Panc1 (cell line): ENCODE measurements at regions not wholly inside any gene's neighbourhood (a gene's known extent, or its start where the extent isn't known, plus 50 kb on each side); places are given as distances from the start of the nearest gene placed in this dataset.

ENCODE experiments used
- ATAC-seq: fragments of 200-7000 bp; cut with Tn5 transposase; 2 replicates; pipeline ENCODE4 v1.9.1; 2020; ENCODE audit warnings: mild to moderate bottlenecking, moderate library complexity
- BruUV-seq: library from RNA; stranded (reverse); fragments of 400-500 nt; replicated peaks from 2 replicates; lab custom pipeline; 2021; lab: Mats Ljungman, UMichigan
- CTCF ChIA-PET: fragments of 300-600 bp; sonication (Branson Sonifier 250); formaldehyde crosslinking; loops from one replicate; lab custom pipeline; 2022; ENCODE audit warnings: antibody characterized with exemption; lab: Charles Lee
- POLR2A ChIA-PET: fragments of 300-600 bp; sonication (Branson Sonifier 250); formaldehyde crosslinking; loops from one replicate; lab custom pipeline; 2022; ENCODE audit warnings: antibody characterized with exemption; lab: Charles Lee
- DNase-seq: peaks from one replicate; pipeline ENCODE4 v3.0.0-alpha.2; 2010; ENCODE audit warnings: low read depth, low spot score
- H3K27ac ChIP-seq: 2 replicates; pipeline ENCODE4 v1.5.1; 2011; ENCODE audit warnings: mild to moderate bottlenecking, low read length, inconsistent platforms
- H3K27me3 ChIP-seq: fragments of 200-500 bp; sonication (Bioruptor generic); 2 replicates; pipeline ENCODE4 v1.6.0; 2014; ENCODE audit warnings: low read length, inconsistent platforms; ENCODE audit not compliant: control insufficient read depth, insufficient read depth
- H3K36me3 ChIP-seq: fragments of 200-500 bp; sonication (Bioruptor generic); 2 replicates; pipeline ENCODE4 v1.5.1; 2014; ENCODE audit warnings: inconsistent platforms, mild to moderate bottlenecking, low read length, moderate library complexity; ENCODE audit not compliant: control insufficient read depth, insufficient read depth
- H3K4me1 ChIP-seq: 2 replicates; pipeline ENCODE4 v1.5.1; 2011; ENCODE audit warnings: inconsistent platforms, mild to moderate bottlenecking, low read length, moderate library complexity; ENCODE audit not compliant: control insufficient read depth, insufficient read depth
- H3K4me3 ChIP-seq, 2 experiments: 2 replicates each; pipeline ENCODE4 v1.5.1; 2011 to 2012; ENCODE audit warnings: low read depth in 2 of 2, low read length in 2 of 2, mild to moderate bottlenecking in 2 of 2, inconsistent platforms in 1 of 2, moderate library complexity in 1 of 2
- H3K9me3 ChIP-seq: fragments of 200-500 bp; sonication (Bioruptor generic); 2 replicates; pipeline ENCODE4 v1.5.1; 2014; ENCODE audit warnings: low read depth, mild to moderate bottlenecking, inconsistent platforms, low read length, moderate library complexity; ENCODE audit not compliant: control insufficient read depth, insufficient read depth
- POLR2AphosphoS5 ChIP-seq: IDR thresholded peaks from 2 replicates; pipeline ENCODE4 v1.6.1; 2012; ENCODE audit warnings: mild to moderate bottlenecking, low read depth, low read length, moderate library complexity
- SIN3A ChIP-seq: IDR thresholded peaks from 2 replicates; pipeline ENCODE4 v1.6.1; 2012; ENCODE audit warnings: low read depth, mild to moderate bottlenecking, low read length, moderate library complexity, borderline replicate concordance; ENCODE audit not compliant: insufficient read depth
- TCF7L2 ChIP-seq: IDR thresholded peaks from 2 replicates; pipeline ENCODE4 v1.6.1; 2011; ENCODE audit warnings: mild to moderate bottlenecking, low read depth, low read length, inconsistent platforms
- in situ Hi-C: cut with HindIII; loops from 2 replicates; pipeline ENCODE4 v1.10.0; 2016; ENCODE audit warnings: low sequenced_read_pairs, low pct_unique_long_range_greater_than_20kb
- intact Hi-C: fragments of 100-400 bp; cut with micrococcal nuclease; formaldehyde crosslinking; loops from one replicate; pipeline ENCODE4 v1.10.0; 2022; ENCODE audit not compliant: unreplicated experiment
- TF ChIP-seq, protein P1 (sequence below), 2 experiments: IDR thresholded peaks; 2 replicates each; pipeline ENCODE4 v1.6.1; 2011 to 2012; ENCODE audit warnings: low read depth in 2 of 2, control low read depth in 1 of 2, low read length in 1 of 2, mild to moderate bottlenecking in 1 of 2, moderate library complexity in 1 of 2; ENCODE audit not compliant: insufficient read depth in 1 of 2
- TF ChIP-seq, protein P2 (sequence below): fragments of 450-650 bp; IDR thresholded peaks from 2 replicates; pipeline ENCODE4 v1.5.1; 2017; ENCODE audit warnings: mild to moderate bottlenecking

DNA sequence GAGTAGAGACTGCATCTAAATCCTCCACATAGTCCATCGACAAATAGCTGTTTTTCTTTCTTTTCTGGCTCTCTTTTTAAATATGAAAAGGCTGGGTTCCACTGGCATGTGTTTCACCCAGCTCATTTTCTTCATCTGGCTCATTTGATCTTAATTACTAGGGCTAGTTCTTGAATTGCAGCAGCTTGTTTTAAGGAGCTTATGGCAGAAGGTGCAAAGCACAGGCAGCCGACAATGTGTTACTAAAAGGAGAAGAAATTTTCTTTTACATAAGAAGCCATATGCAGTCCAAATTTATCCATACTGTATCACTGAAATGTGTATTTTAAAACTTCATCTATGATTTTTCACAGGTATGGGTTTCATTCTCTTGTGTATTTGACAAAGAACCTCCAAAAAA is 205.6 kb upstream of the PTER start:
- TF ChIP-seq, protein P1, sequence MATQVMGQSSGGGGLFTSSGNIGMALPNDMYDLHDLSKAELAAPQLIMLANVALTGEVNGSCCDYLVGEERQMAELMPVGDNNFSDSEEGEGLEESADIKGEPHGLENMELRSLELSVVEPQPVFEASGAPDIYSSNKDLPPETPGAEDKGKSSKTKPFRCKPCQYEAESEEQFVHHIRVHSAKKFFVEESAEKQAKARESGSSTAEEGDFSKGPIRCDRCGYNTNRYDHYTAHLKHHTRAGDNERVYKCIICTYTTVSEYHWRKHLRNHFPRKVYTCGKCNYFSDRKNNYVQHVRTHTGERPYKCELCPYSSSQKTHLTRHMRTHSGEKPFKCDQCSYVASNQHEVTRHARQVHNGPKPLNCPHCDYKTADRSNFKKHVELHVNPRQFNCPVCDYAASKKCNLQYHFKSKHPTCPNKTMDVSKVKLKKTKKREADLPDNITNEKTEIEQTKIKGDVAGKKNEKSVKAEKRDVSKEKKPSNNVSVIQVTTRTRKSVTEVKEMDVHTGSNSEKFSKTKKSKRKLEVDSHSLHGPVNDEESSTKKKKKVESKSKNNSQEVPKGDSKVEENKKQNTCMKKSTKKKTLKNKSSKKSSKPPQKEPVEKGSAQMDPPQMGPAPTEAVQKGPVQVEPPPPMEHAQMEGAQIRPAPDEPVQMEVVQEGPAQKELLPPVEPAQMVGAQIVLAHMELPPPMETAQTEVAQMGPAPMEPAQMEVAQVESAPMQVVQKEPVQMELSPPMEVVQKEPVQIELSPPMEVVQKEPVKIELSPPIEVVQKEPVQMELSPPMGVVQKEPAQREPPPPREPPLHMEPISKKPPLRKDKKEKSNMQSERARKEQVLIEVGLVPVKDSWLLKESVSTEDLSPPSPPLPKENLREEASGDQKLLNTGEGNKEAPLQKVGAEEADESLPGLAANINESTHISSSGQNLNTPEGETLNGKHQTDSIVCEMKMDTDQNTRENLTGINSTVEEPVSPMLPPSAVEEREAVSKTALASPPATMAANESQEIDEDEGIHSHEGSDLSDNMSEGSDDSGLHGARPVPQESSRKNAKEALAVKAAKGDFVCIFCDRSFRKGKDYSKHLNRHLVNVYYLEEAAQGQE (IDR thresholded peaks at IDR 0.05; ENCODE audit: insufficient read depth in 1 of 2, low read depth in 2 of 2, low read length in 1 of 2): no peak
- TF ChIP-seq TCF7L2 (no peak), SIN3A (no peak), POLR2AphosphoS5 (no peak)
- TF ChIP-seq, protein P2, sequence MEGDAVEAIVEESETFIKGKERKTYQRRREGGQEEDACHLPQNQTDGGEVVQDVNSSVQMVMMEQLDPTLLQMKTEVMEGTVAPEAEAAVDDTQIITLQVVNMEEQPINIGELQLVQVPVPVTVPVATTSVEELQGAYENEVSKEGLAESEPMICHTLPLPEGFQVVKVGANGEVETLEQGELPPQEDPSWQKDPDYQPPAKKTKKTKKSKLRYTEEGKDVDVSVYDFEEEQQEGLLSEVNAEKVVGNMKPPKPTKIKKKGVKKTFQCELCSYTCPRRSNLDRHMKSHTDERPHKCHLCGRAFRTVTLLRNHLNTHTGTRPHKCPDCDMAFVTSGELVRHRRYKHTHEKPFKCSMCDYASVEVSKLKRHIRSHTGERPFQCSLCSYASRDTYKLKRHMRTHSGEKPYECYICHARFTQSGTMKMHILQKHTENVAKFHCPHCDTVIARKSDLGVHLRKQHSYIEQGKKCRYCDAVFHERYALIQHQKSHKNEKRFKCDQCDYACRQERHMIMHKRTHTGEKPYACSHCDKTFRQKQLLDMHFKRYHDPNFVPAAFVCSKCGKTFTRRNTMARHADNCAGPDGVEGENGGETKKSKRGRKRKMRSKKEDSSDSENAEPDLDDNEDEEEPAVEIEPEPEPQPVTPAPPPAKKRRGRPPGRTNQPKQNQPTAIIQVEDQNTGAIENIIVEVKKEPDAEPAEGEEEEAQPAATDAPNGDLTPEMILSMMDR: no peak
- Histone ChIP-seq H3K27me3 (no peaks in the 10 kb centered on the region), H3K36me3 (no peaks in the 10 kb centered on the region), H3K4me1 (no peaks in the 10 kb centered on the region), H3K4me3 (no peak overlapping the region), H3K9me3 (no peaks in the 10 kb centered on the region), H3K27ac (no peak overlapping the region)
- ATAC-seq (no peak), DNase-seq (no peak)
- in situ Hi-C loops: no loop called here
- ChIA-PET CTCF (no interaction called here), POLR2A (no interaction called here)
- intact Hi-C loops: no loop called here
- no TSS peak for BruUV-seq

DNA sequence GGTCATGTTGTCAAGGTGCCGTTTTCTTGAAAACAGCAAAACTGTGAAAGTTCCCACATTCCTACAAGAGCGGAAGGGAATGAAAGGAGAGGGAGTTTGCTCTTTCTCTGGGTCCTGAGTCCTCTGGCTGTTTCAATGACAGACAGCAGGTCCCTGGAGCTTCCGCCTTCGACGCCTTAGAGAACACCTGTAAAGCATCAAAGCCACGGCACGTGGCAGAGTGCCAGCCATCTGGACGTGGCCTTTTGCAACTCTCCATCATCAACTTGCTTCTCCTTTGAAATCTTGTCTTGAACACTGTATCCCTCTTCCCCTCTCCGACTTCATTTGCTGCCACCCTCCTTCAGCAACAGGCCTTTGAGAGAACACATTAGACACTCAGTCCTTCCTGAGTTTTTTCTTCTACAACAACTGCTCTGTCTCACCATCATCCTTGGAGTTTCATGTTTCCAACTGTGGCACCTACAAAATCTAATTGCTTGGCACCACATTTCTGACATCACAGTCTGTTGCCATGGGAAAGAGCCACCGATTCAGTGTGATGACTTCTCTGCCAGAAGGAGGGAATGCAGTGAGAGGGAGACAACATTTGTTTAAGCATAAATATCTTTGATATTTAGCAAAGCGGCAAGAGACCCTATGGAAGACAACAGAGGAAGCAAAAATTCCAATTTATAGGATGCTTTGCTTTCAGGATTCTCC is 204.9 kb upstream of the PTER start:
- no peaks in the 10 kb centered on the region for H3K4me1 ChIP-seq
- DNase-seq (no peak), ATAC-seq (no peak)
- H3K9me3 ChIP-seq: no peaks in the 10 kb centered on the region
- intact Hi-C loops: no loop called here
- ChIA-PET CTCF (no interaction called here), POLR2A (no interaction called here)
- no peaks in the 10 kb centered on the region for H3K27me3 ChIP-seq
- no TSS peak for BruUV-seq
- H3K4me3 ChIP-seq: no peak overlapping the region
- H3K36me3 ChIP-seq: no peaks in the 10 kb centered on the region
- TF ChIP-seq, protein P2: no peak
- in situ Hi-C loops: no loop called here
- H3K27ac ChIP-seq: no peak overlapping the region
